ENCODE measurements at regions not wholly inside any gene's neighbourhood (a gene's known extent, or its start where the extent isn't known, plus 50 kb on each side); places are given as distances from the start of the nearest gene placed in this dataset.

- peak; percentile 94 for TF ChIP-seq CTCF (IDR thresholded peaks at IDR 0.05; ENCODE audit: low read depth, low read length)
- H3K4me3 ChIP-seq, result no peak overlapping the region
- H3K27ac ChIP-seq, result no peak overlapping the region
- peak; percentile 45 to 77 for DNase-seq (ENCODE audit: low read depth in 1 of 2, low spot score in 1 of 2)
- peaks cover 5% of the 10 kb centered on the region for H3K4me1 ChIP-seq (ENCODE audit: low read depth)
- H3K36me3 ChIP-seq, result no peaks in the 10 kb centered on the region
- H3K27me3 ChIP-seq, result no peaks in the 10 kb centered on the region
- H3K9me3 ChIP-seq (ENCODE audit: low read depth), result no peaks in the 10 kb centered on the region
These were observed 101.0 kb upstream of the AGR3 start for GRCh38 chr7:16982640-16983350.

- H3K9me3 ChIP-seq (ENCODE audit: low read depth), result no peaks in the 10 kb centered on the region
- no peak for TF ChIP-seq CTCF (IDR thresholded peaks at IDR 0.05; ENCODE audit: low read depth, low read length)
- peaks cover 5% of the 10 kb centered on the region for H3K4me1 ChIP-seq (ENCODE audit: low read depth)
- no peaks in the 10 kb centered on the region for H3K36me3 ChIP-seq
- H3K27ac ChIP-seq, result no peak overlapping the region
- H3K27me3 ChIP-seq, result no peaks in the 10 kb centered on the region
- H3K4me3 ChIP-seq, result no peak overlapping the region
- no peak for DNase-seq (ENCODE audit: low read depth in 1 of 2, low spot score in 1 of 2)
These were observed 102.6 kb upstream of the AGR3 start for GRCh38 chr7:16984375-16984774.

GRCh38 chr7:16985621-16986020 is 103.8 kb upstream of the AGR3 start:
- no peaks in the 10 kb centered on the region for H3K36me3 ChIP-seq
- H3K27me3 ChIP-seq, result no peaks in the 10 kb centered on the region
- TF ChIP-seq CTCF (IDR thresholded peaks at IDR 0.05; ENCODE audit: low read depth, low read length), result no peak
- H3K4me3 ChIP-seq, result no peak overlapping the region
- peaks cover 5% of the 10 kb centered on the region for H3K4me1 ChIP-seq (ENCODE audit: low read depth)
- H3K27ac ChIP-seq, result no peak overlapping the region
- no peak for DNase-seq (ENCODE audit: low read depth in 1 of 2, low spot score in 1 of 2)
- no peaks in the 10 kb centered on the region for H3K9me3 ChIP-seq (ENCODE audit: low read depth)

- Histone ChIP-seq H3K27me3 (no peaks in the 10 kb centered on the region), H3K4me1 (ENCODE audit: low read depth) (peaks cover 5% of the 10 kb centered on the region), H3K36me3 (no peaks in the 10 kb centered on the region), H3K9me3 (ENCODE audit: low read depth) (no peaks in the 10 kb centered on the region), H3K27ac (no peak overlapping the region), H3K4me3 (no peak overlapping the region)
- TF ChIP-seq CTCF (IDR thresholded peaks at IDR 0.05; ENCODE audit: low read depth, low read length), result no peak
- DNase-seq (ENCODE audit: low read depth in 1 of 2, low spot score in 1 of 2), result no peak
These were observed 105.0 kb upstream of the AGR3 start for GRCh38 chr7:16986755-16987154.

GRCh38 chr7:16989811-16990413 is 108.1 kb upstream of the AGR3 start:
- H3K4me3 ChIP-seq, result no peak overlapping the region
- TF ChIP-seq CTCF (IDR thresholded peaks at IDR 0.05; ENCODE audit: low read depth, low read length), result no peak
- no peaks in the 10 kb centered on the region for H3K36me3 ChIP-seq
- no peaks in the 10 kb centered on the region for H3K27me3 ChIP-seq
- peak in 1 of 2 donors; percentile 96 for DNase-seq (ENCODE audit: low read depth in 1 of 2, low spot score in 1 of 2)
- H3K9me3 ChIP-seq (ENCODE audit: low read depth), result no peaks in the 10 kb centered on the region
- no peaks in the 10 kb centered on the region for H3K4me1 ChIP-seq (ENCODE audit: low read depth)
- no peak overlapping the region for H3K27ac ChIP-seq

Measured in cardiac muscle cell (in vitro differentiated cells and primary cell).